UCSD-AML1 (cell line): ENCODE measurements at regions not wholly inside any gene's neighbourhood (a gene's known extent, or its start where the extent isn't known, plus 50 kb on each side); places are given as distances from the start of the nearest gene placed in this dataset.

ENCODE experiments used
- DNase-seq: peaks from one replicate; lab custom pipeline; 2025; ENCODE audit not compliant: unreplicated experiment; lab: John Stamatoyannopoulos, UW

DNA sequence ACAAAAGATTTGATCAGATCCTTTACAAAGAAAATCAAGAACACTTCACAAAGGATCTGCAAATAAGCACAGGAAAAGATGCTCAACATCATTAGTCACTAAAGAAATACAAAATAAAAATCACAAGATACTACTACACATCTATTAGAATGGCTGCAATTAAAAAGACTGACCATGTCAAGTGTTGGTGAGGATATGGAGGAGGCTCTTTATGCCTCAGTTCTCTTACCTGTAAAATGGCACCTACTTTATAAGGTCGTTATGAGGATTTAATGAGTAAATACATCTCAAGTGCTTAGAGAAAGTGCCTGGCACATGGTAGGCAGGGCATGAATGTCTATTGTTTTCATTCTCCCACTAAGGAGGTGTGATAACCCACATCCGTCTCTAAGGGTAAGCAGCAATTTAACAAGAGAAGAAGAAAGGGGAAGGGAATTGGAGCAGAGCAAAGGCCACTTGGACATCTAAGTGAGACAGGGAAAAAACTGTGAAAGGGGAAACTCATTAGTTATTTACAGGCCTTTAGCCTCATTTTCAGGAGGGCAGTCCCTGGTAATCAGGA, 157.5 kb upstream of the NFE2L3 start:
- DNase-seq, result no peak

DNA sequence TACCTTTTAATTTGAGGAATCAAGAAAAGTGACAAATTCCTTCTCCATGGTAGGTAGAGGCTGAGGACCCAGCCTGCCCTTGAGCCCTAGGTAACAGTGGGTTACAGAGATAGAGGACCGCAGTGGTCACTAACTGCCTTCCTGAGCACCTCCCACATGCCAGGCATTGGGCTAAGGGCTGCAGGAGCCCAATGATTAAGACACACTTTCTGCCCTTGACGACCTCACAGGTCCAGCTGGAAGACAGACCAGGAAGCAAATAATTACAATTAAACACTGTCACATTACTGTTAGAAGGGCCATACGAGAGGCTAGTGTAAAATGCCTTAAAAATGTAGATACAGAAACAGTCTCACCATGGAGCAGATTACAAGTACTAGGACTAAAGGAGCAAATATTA, 156.8 kb upstream of the NFE2L3 start:
- DNase-seq, result no peak

DNA sequence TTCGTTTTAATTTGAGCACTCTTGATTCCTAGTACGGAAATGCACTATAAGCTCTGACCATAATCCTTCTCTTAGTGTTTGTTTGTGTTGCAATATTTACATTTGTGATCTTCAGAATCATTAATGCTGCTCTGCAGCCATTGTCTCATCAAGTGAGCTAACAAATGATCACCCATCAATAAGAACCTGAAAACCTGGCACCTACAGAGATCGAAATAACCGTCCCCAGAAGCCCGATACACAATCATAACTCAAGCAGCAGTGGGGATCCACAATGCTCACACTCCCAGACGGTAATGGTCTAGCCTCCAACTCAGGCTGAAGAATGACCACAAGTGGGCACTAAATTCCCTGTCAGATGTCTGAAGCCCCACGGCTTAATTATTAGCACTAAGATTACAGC, 156.0 kb upstream of the NFE2L3 start:
- DNase-seq, result no peak

DNA sequence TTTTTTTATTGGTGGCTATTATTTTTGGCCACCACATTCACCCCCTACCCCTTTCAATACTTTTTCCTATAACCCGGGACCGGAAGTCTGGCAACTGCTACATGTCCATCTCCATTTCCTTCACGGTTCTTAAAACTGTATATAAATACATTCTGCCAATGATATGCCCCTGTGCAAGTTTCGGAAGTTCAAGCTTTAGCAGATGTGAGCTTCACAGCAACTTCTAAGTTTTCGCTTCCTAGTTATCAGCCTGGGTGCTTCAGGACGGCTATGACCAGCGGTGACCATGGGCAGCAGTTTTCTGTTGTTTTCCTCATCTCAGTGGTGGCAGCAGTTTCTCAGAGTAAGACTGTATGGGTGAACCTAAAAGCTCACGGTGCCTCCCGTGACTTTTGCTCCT, 153.5 kb upstream of the NFE2L3 start:
- no peak for DNase-seq

DNA sequence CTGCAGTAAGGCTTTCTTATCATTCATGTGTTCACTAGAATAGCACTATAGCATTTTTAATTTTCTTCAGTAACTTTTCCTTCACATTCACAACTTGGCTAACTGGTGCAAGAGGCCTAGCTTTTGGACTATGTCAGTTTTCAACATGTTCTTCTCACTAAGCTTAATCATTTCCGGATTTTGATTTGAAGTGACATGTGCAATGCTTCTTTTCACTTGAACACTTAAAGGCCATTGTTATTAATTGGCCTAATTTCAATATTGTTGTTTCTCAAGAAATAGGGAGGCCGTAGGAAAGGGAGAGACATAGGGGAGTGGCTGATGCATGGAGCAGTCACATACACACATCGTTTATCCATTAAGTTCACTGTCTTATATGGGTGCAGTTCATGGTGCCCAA, 151.2 kb upstream of the NFE2L3 start:
- no peak for DNase-seq

DNA sequence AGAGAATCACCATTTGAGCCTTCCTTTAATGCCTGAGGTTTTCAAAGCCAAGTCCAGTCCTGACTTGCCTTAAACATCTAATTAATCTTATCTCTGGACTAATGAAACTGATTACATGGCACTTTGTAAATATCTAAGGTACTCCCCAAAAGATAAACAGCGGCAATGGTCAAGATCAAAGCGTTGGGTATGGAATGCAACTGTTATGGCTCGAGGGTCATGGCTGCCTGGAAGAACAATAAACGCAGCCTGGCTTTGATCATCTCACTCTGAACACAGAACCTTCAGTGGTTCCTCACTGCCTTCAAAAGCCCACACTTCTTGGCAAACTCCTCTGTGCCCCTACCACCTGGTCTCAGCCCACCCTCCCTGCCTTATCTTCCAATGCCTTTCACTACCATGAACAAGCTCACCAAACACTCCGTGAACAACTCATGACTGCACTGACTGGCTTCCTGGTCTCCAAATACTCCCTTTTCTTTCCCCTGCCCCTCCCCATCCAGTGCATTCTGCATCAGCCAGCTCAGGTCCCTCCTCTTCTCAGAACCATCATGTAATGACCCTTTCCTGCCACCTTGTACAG, 150.2 kb upstream of the NFE2L3 start:
- no peak for DNase-seq

DNA sequence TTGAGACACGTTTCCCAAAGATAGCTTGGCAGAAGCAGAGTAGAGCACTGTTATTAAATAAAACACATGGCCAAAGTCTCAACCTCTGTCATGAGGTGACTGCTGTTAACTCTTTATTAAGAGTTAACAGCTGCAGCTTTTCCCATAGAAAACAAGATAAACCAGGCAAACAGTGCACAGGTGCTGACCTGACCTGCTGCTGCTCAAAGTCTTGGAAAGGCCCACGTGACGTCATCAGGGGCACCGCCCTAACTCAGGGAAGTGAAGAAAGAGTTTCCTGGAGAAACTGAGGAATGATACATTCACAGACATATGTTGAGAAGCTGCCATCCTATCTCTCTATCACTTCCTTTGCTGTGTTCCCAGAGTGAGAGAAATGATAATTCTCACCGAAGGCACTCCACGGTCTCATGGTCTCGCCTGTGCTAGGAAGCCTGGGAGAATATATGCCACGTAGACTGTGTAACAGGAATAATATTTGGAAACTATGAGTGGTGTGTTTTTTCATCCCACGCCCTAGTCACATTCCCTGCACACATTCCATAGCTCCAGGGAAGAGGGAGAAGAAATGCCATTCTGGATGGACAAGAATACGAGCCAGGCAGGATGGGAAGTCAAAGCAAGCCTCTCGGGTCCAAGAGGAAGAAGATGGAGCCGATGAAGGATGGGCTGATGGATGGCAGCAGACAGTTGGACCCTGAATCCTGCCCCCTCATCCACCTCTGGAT, 146.2 kb upstream of the NFE2L3 start:
- no peak for DNase-seq

DNA sequence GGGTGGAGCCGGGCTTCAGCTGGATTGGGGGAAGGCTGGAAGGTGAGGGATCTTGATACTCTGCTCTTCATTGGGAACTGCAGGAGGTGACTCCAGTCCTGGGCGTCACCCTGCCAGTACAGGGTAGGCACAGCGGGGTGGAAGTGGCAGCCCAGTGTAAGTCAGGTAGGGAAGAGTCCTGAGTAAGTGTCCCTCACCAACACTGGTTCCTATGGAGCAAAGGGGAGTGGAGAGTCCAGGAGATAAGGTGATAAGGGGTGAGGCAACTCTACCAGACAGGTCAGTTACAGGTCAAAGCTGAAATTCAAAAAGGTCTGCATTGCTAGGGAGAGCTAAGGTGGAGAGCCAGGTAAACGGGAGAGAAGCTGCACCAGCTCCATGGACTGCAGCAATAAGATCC, 145.6 kb upstream of the NFE2L3 start:
- DNase-seq, result no peak

DNA sequence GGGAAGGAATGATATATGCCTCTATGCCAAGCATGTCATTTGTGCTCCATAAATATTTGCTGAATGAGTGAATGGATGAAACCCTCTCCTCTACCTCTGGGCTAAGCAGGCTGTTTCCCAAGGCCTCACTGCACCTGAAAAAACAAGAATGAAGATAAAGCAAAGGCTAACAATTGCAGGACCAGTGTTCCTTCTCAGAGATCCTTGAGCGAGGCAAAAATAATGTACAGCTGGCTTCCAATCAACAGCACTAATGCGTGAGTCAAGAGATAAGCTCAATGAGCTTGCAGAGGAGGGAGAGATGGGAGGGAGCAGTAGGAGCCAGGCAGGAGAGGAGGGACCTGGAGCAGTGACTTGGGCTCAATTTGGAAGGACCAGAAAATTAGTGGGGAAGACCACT, 144.5 kb upstream of the NFE2L3 start:
- DNase-seq, result no peak

DNA sequence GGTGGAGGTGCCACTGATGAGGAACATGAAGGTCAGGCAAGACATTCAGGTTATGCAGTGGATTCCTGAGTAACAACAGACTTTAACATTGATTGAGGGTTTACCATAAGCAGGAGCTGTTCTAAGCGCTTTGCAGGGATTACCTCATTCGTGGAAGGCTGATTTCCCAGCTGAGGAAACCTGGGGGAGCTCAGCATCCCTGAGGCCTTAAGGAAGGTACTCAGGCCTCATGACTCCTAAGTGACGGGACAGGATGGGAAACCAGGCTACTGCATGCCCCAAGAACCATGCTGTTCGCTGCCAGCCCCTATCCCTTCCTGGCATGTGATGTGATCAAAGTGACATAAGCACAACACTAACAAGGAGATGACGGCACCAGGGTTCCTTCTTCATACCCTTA, 143.6 kb upstream of the NFE2L3 start:
- no peak for DNase-seq

DNA sequence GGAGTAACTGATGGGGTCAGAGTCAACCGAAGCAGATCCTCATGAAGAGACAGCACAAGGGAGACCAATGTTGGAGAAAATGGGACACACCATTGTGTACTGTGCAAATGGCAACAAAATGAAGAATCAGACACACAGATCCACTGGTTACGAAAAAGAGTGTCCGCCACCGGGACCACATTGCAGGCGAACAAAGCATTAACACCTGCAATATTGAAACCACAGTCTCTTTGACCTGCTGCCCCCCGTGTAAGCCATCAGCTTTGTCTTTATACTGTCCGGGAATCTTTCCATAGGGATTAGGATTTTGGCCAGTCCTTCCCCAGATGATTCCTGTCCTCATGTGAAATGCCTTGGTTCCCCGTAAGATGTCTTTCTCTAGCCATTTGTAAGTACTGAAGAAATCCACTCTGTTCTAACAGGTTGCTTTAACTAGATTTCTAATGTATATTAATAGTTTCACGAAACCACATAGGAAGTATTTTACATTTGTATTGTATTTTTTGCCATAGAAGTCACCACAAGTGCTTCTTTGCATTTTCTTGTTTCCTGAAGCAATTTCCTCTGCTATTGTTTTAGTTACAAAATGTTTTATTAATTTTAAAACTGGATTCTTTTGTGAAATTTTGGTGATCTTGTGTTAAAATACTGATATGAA, 140.8 kb upstream of the NFE2L3 start:
- no peak for DNase-seq

DNA sequence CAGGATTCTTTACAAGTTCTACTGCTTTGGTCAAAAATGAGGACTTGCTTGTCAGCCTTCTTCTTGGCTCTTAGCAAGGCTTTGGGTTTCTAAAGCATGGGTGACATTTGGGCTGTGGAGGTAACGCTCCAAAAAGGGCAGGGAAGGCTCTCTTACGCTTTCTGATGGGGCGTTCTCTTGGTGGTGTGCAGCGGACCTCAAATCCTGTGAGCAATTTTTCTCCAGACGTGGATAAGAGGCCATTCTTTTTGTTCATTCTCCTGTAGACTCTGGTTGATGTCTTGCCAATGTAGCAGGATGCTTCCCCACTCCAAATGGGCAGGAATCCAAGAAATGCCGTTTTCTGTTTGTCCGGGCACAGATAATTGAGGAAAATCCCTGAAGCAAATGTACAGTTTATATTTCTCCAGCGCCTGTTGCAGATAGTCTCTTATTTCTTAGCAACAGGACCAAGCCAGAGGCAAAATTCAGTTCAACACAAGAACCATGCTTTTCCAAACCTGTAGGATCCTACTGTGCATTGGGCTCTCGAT, 138.4 kb upstream of the NFE2L3 start:
- DNase-seq, result no peak

DNA sequence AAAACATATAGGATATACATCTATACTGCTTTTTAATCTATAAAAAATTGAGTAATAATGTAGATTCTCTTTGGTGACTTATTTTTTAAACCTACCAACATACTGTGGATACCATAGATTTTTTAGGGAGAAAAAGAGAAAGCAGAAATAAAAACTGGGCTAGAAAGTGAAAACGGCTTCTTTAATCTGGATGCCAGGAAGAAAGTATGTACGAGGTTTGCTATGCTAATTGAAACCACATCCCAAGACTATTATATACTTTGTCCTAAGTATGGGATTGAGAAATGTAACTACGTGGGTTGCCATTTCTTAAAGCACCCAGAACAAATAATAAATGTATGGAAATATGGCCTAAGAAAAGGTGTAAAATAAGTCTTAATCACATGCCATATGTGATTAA, 129.0 kb upstream of the NFE2L3 start:
- DNase-seq, result no peak

DNA sequence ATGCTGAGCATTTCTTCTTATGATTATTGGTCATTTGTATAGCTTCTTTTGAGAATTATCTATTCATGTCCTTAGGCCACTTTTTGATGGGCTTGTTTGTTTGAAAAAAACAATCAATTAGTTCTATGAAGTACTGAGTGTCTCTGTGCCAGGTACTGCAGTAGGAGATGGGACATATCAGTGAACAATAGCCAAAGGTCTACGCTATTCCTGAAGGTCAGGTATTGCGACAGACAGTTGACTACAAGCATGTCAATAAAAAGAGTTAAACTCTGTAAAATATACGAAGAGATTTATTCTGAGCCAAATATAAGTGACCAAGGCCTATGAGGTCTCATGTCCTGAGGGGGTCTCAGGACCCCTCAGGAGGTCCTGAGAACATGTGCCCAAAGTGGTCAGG, 122.1 kb upstream of the NFE2L3 start:
- no peak for DNase-seq

DNA sequence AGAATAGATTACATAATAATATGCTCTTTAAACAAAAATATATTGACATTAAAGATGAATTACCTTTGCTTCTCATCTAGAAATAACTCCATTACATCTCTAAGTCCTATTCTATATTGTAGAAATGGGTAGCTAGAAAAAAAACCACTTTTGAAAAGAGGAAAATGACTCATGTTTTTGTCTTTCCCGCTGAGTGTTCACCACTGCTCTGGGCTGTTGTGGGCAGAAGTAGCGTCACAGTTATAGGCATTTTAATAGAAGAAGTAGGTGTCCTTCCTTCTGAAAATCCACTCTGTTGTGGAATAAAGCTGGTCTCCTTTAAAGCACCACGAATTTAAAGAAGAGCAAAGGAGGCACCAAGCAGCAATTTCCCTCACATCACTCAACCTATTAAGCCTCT, 117.6 kb upstream of the NFE2L3 start:
- DNase-seq, result no peak

DNA sequence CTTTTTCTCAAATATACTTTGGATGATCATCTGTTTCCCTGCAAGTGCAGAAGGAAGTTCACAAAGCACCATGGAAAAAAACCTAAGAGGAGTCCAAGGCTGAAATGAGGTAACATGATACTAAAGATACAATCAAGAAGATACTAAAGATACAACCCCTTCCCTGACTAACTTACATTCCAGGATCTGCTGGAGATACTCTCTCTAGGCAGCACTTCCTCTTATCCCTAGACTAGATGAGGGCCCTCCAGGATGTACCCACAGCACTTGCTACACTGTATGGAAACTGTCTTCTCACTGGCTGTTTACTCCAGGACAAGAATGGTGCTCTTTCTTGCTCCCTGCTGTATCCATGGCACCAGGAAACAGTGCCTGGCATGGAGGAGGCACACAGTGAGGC, 116.4 kb upstream of the NFE2L3 start:
- no peak for DNase-seq

DNA sequence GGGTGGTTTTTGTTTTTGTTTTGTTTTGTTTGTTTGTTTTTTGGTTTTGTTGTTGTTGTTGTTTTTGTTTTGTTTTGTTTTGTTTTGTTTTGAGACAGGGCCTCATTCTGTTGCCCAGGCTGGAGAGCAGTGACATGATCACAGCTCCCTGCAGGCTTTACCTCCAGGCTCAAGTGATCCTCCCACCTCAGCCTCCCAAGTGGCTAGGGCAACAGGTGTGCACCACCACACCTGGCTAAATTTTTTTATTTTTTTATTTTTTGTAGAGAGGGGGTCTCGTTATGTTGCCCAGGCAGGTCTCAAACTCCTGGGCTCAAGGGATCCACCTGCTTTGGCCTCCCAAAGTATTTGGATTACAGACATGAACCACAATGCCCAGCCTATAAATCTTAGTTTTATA, 115.9 kb upstream of the NFE2L3 start:
- DNase-seq, result no peak

DNA sequence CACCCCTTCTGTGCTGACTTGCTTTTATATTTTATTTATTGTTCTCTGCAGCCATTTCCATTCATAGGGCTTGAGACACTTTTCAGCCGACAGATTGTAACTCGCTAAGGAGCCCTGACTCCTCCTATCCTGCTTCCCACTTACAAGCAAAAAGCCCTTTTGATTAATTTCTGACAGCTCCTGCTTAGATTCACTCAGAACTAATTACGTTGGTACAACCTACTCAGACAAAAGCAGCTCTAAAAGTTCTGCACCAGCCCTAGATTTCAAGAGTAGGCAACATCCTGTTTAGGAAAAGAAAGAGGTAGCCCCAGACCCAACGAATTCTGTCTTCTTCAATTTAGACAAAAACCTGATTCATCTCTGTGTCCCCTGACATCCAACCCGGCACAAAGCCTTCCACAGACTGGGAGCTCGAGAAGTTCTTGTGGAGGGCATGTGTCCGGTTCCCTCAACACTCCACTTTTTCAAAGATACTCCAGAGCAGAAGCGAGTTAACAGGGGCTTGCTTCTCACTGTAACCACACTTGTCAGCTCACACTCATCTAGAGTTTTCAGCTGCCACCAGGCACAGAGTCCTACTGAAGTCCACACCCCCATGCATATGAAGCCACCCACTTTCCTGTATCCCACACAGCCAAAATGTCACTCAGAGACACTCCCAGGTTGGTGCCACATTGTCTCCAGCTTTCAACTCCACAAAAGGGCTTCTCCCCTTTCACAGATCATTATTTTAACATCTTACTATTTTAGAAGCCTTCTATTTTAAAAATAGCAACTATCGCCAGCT, 113.6 kb upstream of the NFE2L3 start:
- no peak for DNase-seq

DNA sequence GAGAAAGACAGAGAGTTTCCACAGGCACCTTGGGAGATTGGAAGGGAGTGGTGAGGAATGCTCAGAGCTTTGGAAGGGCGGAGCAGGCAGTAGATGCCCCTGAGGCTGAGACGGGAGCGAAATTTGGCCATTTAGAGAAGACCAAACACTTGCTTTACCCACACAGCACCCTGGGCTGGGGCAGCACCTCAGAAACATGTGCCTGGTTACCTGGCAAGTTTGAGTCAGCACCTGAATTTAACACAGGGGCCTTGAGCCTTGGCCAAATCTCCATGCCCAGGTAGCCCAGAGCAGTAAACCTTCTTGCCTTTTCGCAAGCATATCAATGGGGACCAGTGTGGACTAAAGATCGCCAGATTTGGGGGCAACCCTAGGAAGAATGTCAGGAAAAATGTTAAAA, 111.9 kb upstream of the NFE2L3 start:
- no peak for DNase-seq

DNA sequence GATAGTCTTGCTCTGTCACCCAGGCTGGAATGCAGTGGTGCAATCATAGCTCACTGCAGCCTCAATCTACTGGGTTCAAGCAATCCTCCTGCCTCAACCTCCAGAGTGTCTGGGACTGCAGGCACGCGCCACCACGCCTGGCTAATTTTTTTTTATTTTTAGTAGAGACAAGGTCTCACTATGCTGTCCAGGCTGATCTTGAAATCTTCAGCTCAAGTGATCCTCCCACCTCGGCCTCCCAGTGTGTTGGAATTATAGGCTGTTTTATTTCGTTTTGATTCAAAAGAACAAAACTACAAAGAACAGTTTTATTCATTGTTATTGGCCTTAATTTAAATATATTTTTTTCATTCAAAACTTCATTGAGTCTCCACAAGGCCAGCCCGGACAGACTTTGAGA, 109.8 kb upstream of the NFE2L3 start:
- DNase-seq, result no peak

DNA sequence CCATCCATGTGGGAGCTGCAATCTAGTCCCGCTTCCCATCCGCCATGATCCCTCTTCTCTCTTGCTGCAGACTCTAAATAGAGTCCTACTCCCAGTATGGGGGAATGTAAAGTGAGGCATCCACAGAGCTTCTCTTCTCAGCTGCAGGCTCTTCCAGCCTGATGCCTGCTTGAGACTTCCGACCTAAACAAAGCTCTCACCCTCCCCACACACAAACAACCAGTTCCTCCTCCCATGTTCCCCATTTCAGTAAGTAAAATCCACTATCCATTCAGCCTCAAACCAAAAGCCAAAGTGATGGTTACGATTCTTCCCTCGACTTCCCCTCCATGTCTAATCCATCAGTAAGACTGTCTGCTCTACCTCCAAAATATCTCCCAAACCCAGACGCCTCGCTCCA, 108.2 kb upstream of the NFE2L3 start:
- no peak for DNase-seq
